GM12875 (cell line): ENCODE measurements at regions not wholly inside any gene's neighbourhood (a gene's known extent, or its start where the extent isn't known, plus 50 kb on each side); places are given as distances from the start of the nearest gene placed in this dataset.

Source experiments
- H3K4me3 ChIP-seq: one replicate; pipeline ENCODE4 v1.5.1; 2011; ENCODE audit warnings: low read depth, low read length, control low read depth
- TF ChIP-seq, protein P1 (sequence below): IDR thresholded peaks from 2 replicates; pipeline ENCODE4 v1.5.1; 2011; ENCODE audit warnings: low read depth, mild to moderate bottlenecking, control low read depth, inconsistent platforms, low read length, moderate library complexity, borderline replicate concordance; ENCODE audit not compliant: insufficient read depth

- TF ChIP-seq, protein P1, sequence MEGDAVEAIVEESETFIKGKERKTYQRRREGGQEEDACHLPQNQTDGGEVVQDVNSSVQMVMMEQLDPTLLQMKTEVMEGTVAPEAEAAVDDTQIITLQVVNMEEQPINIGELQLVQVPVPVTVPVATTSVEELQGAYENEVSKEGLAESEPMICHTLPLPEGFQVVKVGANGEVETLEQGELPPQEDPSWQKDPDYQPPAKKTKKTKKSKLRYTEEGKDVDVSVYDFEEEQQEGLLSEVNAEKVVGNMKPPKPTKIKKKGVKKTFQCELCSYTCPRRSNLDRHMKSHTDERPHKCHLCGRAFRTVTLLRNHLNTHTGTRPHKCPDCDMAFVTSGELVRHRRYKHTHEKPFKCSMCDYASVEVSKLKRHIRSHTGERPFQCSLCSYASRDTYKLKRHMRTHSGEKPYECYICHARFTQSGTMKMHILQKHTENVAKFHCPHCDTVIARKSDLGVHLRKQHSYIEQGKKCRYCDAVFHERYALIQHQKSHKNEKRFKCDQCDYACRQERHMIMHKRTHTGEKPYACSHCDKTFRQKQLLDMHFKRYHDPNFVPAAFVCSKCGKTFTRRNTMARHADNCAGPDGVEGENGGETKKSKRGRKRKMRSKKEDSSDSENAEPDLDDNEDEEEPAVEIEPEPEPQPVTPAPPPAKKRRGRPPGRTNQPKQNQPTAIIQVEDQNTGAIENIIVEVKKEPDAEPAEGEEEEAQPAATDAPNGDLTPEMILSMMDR = no peak
- no peak overlapping the region for H3K4me3 ChIP-seq
Observed at GRCh38 chr10:83108565-83109333, 1030.6 kb upstream of the GHITM start.

- no peak overlapping the region for H3K4me3 ChIP-seq
- TF ChIP-seq, protein P1 = no peak
Observed at GRCh38 chr10:83119346-83119745, 1020.0 kb upstream of the GHITM start.

GRCh38 chr10:83122336-83122735 is 1017.0 kb upstream of the GHITM start:
- TF ChIP-seq, protein P1 = no peak

GRCh38 chr10:83127942-83128575 is 1011.2 kb upstream of the GHITM start:
- TF ChIP-seq, protein P1 = no peak
- H3K4me3 ChIP-seq = no peak overlapping the region

More at GRCh38 chr10:83122336-83122735, 1017.0 kb upstream of the GHITM start:
- no peak overlapping the region for H3K4me3 ChIP-seq

DNA sequence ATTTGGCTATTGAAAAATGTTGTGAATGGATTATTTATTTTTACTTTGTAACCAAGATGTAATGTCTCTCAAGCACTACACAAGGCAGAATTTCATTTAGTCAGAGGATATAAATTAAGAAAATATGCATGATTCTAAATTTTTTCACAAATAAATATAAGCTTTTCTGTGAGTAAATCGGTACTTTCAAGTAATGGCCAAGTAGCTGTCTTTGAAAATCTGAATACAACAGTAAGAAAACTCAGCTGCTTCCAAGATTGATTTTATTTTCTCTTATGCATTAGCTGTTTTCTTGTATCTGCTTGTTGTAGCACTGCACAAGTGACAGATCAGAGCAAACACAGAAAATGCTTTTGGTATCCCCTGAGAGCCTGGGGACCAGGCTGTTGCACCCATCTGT is 998.5 kb upstream of the GHITM start:
- no peak overlapping the region for H3K4me3 ChIP-seq
- TF ChIP-seq, protein P1 = no peak

DNA sequence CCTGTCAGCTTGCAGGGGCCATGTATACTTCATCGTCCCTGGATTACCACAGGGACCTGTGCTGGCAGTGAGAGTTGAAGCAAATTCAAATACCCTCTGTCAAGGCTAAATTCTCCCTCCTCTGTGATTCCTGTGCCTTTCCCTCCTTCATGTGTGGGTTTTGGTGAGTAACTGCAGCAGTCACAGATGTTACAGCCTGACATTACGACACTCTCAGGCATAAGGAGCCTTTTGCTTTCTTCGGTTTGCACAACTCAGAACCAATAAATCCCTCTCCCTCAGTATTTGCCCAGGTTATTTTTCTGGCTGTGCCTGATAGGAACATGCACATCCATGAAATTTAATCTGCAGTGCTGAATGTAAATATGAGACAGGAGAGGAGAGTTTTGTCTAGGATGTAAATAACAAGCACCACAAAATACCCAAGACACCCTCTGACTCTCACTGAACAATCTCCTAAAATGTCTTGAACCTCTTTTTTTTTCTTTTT is 997.2 kb upstream of the GHITM start:
- H3K4me3 ChIP-seq = no peak overlapping the region
- TF ChIP-seq, protein P1 = no peak
